NOMO-1 (cell line): ENCODE measurements at regions not wholly inside any gene's neighbourhood (a gene's known extent, or its start where the extent isn't known, plus 50 kb on each side); places are given as distances from the start of the nearest gene placed in this dataset.
A peak's percentile ranks its signal among the peaks of the same experiment; 100 is the strongest.

Experiments
- DNase-seq, 2 experiments: peaks; one replicate each; lab custom pipeline; 2025; ENCODE audit not compliant: unreplicated experiment in 2 of 2; lab: John Stamatoyannopoulos, UW

GRCh38 chr5:1669276-1670155, 130.1 kb downstream of the MRPL36 start:
- DNase-seq: no peak

GRCh38 chr5:1668141-1668721, 131.4 kb downstream of the MRPL36 start:
- DNase-seq: no peak

GRCh38 chr5:1667648-1668140, 131.9 kb downstream of the MRPL36 start:
- no peak for DNase-seq

GRCh38 chr5:1666812-1667588, 132.6 kb downstream of the MRPL36 start:
- DNase-seq: peak in 1 of 2 experiments; percentile 28

GRCh38 chr5:1666221-1666620, 133.4 kb downstream of the MRPL36 start:
- DNase-seq: no peak

GRCh38 chr5:1665803-1666202, 133.8 kb downstream of the MRPL36 start:
- no peak for DNase-seq

- DNase-seq: no peak
These were observed 134.4 kb downstream of the MRPL36 start for GRCh38 chr5:1665231-1665630.

GRCh38 chr5:1663186-1663585, 136.5 kb downstream of the MRPL36 start:
- DNase-seq: no peak

GRCh38 chr5:1662559-1663085, 137.0 kb downstream of the MRPL36 start:
- no peak for DNase-seq

- DNase-seq: no peak
These were observed 137.6 kb downstream of the MRPL36 start for GRCh38 chr5:1661831-1662558.

- DNase-seq: no peak
These were observed 137.6 kb upstream of the LPCAT1 start for GRCh38 chr5:1661311-1661710.

GRCh38 chr5:1660511-1660910, 136.8 kb upstream of the LPCAT1 start:
- no peak for DNase-seq

- no peak for DNase-seq
These were observed 136.2 kb upstream of the LPCAT1 start for GRCh38 chr5:1660001-1660400.

- DNase-seq: no peak
These were observed 135.6 kb upstream of the LPCAT1 start for GRCh38 chr5:1659100-1659981.

- no peak for DNase-seq
These were observed 134.9 kb upstream of the LPCAT1 start for GRCh38 chr5:1658665-1659064.

GRCh38 chr5:1657161-1657741, 133.5 kb upstream of the LPCAT1 start:
- no peak for DNase-seq

- DNase-seq: no peak
These were observed 132.7 kb upstream of the LPCAT1 start for GRCh38 chr5:1656271-1656975.

GRCh38 chr5:1655496-1656270, 131.9 kb upstream of the LPCAT1 start:
- DNase-seq: no peak
